ENCODE measurements at regions not wholly inside any gene's neighbourhood (a gene's known extent, or its start where the extent isn't known, plus 50 kb on each side); places are given as distances from the start of the nearest gene placed in this dataset.

DNA sequence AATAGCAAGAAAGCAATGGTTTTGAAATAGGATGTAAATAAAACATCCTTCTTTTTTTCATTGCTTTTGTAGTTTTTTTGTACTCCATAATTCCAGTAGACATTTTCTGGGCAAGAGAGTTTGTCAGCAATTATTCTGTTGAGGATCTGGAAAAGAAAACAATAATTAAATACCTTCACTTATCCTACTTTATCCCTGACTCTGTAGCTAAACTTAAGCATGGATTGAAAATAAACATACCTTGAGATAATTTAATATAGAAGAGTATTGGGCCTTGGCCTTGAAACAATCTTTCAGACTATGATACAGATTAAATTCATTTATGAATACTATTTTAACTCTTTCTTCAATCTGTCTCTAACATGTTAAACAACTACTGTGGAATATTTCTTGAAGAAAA lies 321.2 kb downstream of the CHRM3 start:
- Mint-ChIP-seq H3K36me3 (ENCODE audit: insufficient read depth) (no peaks in the 10 kb centered on the region), H3K27ac (ENCODE audit: low read depth) (no peak overlapping the region), H3K4me1 (no peaks in the 10 kb centered on the region), H3K4me3 (no peak overlapping the region), H3K27me3 (no peaks in the 10 kb centered on the region), H3K9me3 (peaks cover 6% of the 10 kb centered on the region)
- DNase-seq (ENCODE audit: low spot score in 2 of 2) (no peak), ATAC-seq (replicated peaks; ENCODE audit: extremely low read depth, poor library complexity, severe bottlenecking) (no peak)

DNA sequence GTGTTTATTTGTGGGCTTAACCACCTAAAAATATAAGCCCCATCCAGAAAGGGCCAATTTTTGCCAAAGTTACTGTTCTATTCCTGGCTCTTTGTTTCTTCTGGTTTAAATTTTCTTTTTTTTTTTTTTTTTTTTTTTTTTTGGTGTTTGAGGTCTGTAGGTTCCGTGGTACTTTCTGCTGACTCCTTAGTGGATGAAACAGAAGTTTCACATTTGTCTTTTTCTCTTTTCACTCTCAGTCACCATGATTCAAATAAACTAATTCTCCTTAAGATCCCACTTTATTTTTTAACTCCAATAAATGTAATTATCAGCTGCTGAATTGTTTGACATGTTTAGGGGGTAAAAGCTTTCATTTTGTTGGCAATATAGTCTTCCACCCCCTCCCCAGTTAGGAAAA lies 322.3 kb downstream of the CHRM3 start:
- no peak overlapping the region for H3K4me3 Mint-ChIP-seq
- H3K9me3 Mint-ChIP-seq = peaks cover 6% of the 10 kb centered on the region
- no peak overlapping the region for H3K27ac Mint-ChIP-seq (ENCODE audit: low read depth)
- ATAC-seq (replicated peaks; ENCODE audit: extremely low read depth, poor library complexity, severe bottlenecking) = no peak
- no peak for DNase-seq (ENCODE audit: low spot score in 2 of 2)
- no peaks in the 10 kb centered on the region for H3K36me3 Mint-ChIP-seq (ENCODE audit: insufficient read depth)
- H3K4me1 Mint-ChIP-seq = no peaks in the 10 kb centered on the region
- no peaks in the 10 kb centered on the region for H3K27me3 Mint-ChIP-seq

DNA sequence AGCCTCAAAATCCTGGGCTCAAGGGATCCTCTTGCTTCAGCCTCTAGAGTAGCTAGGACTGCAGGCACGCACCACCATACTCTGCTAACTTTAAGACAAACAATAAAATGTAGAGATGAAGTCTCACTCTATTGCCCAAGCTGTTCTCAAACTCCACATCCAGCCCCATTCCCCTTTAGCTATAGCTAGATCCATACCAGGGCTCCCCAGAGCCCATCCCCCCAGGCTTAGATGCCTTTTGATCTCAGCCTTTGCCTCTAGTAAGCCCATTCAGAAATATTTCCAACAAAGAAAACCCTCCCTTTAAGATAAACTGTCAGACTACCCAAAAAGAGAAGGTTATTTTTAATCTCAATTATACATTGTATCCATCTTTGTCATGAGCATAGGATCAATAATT lies 325.4 kb downstream of the CHRM3 start:
- Mint-ChIP-seq H3K27me3 (no peaks in the 10 kb centered on the region), H3K4me3 (no peak overlapping the region), H3K4me1 (no peaks in the 10 kb centered on the region), H3K27ac (ENCODE audit: low read depth) (no peak overlapping the region), H3K36me3 (ENCODE audit: insufficient read depth) (no peaks in the 10 kb centered on the region), H3K9me3 (peaks cover 6% of the 10 kb centered on the region)
- ATAC-seq (replicated peaks; ENCODE audit: extremely low read depth, poor library complexity, severe bottlenecking) (no peak), DNase-seq (ENCODE audit: low spot score in 2 of 2) (no peak)

DNA sequence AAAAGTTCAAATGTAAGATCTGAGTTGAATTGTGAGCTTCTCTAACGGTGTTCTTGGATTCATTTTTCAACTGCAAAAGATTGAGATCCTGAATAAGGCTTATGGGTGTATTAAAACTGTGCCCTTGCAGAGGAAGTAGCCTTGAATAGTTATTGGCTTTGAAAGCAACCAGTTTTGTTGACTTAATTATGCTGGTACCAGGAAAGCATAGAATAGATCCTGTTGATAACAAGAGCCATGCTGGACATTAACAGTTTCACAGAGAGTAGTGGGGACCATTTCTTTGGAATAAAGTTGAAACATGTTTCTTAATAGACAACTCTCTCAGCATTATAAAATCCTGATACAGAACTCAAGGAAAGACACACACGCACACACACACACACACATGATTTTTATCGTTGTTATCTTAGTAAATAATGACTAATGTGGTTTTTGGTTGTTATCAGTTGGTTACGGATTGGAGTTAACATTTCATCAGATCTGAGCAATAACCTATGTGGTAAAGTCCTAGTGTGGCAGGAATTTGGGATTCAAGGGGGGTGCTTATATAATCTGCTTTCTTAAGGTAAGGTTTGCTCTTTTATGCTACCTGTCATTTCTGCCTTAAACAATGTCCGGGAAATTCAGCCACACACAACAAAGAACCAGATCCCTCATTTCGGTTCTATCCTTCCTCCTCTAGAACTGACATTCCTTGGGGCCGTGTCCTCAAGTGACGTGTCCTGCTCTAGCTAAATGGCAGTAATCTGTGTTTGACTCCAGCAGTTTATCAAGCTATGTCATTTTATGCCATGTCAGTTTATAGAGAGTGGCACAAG lies 330.9 kb downstream of the CHRM3 start:
- Mint-ChIP-seq H3K4me1 (peaks cover 37% of the 10 kb centered on the region), H3K36me3 (ENCODE audit: insufficient read depth) (peaks cover 5% of the 10 kb centered on the region), H3K4me3 (peak overlapping the region; percentile 83), H3K9me3 (no peaks in the 10 kb centered on the region), H3K27ac (ENCODE audit: low read depth) (no peak overlapping the region), H3K27me3 (no peaks in the 10 kb centered on the region)
- DNase-seq (ENCODE audit: low spot score in 2 of 2) (no peak), ATAC-seq (replicated peaks; ENCODE audit: extremely low read depth, poor library complexity, severe bottlenecking) (no peak)

DNA sequence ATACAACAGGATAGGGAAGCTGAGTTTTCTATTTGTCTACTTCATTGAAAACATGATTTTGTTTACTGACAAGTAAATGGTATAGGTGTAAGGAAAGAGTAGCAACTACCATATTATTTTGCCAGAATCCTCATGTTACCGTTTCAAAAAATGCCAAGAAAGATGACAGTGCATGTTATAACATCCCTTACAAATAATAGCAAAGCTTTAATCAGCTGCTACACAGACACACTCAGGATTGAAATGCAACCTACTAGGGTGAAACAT lies 331.5 kb downstream of the CHRM3 start:
- H3K27ac Mint-ChIP-seq (ENCODE audit: low read depth) = no peak overlapping the region
- H3K27me3 Mint-ChIP-seq = no peaks in the 10 kb centered on the region
- no peak for ATAC-seq (replicated peaks; ENCODE audit: extremely low read depth, poor library complexity, severe bottlenecking)
- H3K9me3 Mint-ChIP-seq = no peaks in the 10 kb centered on the region
- peaks cover 37% of the 10 kb centered on the region for H3K4me1 Mint-ChIP-seq
- peak overlapping the region; percentile 83 for H3K4me3 Mint-ChIP-seq
- peaks cover 5% of the 10 kb centered on the region for H3K36me3 Mint-ChIP-seq (ENCODE audit: insufficient read depth)
- no peak for DNase-seq (ENCODE audit: low spot score in 2 of 2)

DNA sequence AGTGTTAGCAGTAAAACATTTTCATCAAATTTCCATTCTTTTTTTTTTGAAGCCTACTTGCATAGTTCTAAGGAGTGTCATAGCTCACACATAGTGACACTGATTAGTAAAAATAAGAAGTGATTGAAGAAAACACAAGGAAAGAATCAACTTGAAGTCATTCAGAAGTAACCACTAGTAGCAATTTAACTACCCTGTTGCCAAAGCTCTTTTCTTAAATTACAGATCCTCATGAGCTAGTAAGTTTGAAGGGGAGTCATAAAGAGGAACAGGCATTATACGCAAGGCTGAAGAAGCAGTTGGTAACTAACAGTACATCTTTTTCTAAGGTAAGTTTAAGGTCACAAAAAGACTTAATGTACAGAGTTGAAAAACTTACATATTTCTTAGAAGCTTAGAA lies 332.2 kb downstream of the CHRM3 start:
- Mint-ChIP-seq H3K27ac (ENCODE audit: low read depth) (peak overlapping the region; percentile 65), H3K9me3 (no peaks in the 10 kb centered on the region), H3K4me1 (peaks cover 37% of the 10 kb centered on the region), H3K4me3 (peak overlapping the region; percentile 83), H3K27me3 (no peaks in the 10 kb centered on the region), H3K36me3 (ENCODE audit: insufficient read depth) (peaks cover 5% of the 10 kb centered on the region)
- no peak for ATAC-seq (replicated peaks; ENCODE audit: extremely low read depth, poor library complexity, severe bottlenecking)
- no peak for DNase-seq (ENCODE audit: low spot score in 2 of 2)

DNA sequence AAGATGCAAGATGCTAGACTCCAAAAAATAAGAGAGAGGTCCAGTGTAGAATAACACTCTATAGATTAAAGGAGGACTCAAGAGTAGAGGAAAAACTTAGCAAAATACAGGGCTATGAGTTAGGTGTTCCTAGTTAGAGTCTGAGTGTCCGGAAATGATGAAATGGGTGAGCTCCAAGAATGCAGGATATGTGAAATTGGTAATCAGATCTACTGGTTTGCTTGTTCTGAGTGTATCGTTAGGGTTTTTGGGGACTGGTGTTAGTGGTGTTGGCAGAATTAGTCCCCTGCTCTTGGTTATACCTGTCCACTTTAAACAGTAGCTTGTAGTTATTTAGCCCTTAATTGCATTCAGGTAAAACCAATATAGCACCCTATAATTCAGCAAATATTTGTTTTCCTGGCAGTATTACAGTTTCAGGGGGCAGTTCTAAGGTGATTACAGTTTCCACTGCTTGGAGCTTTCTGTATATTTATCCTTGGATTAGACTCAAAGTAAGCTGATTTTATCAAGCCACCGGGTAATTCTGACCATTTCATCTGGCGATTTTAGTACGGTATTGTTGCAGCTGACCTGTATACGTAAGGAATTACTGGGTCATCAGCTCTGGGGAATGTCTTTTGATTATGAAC lies 332.7 kb downstream of the CHRM3 start:
- peak overlapping the region; percentile 83 for H3K4me3 Mint-ChIP-seq
- ATAC-seq (replicated peaks; ENCODE audit: extremely low read depth, poor library complexity, severe bottlenecking) (peak; percentile 41), DNase-seq (ENCODE audit: low spot score in 2 of 2) (no peak)
- peak overlapping the region; percentile 65 for H3K27ac Mint-ChIP-seq (ENCODE audit: low read depth)
- H3K27me3 Mint-ChIP-seq = no peaks in the 10 kb centered on the region
- peaks cover 5% of the 10 kb centered on the region for H3K36me3 Mint-ChIP-seq (ENCODE audit: insufficient read depth)
- no peaks in the 10 kb centered on the region for H3K9me3 Mint-ChIP-seq
- peaks cover 37% of the 10 kb centered on the region for H3K4me1 Mint-ChIP-seq

DNA sequence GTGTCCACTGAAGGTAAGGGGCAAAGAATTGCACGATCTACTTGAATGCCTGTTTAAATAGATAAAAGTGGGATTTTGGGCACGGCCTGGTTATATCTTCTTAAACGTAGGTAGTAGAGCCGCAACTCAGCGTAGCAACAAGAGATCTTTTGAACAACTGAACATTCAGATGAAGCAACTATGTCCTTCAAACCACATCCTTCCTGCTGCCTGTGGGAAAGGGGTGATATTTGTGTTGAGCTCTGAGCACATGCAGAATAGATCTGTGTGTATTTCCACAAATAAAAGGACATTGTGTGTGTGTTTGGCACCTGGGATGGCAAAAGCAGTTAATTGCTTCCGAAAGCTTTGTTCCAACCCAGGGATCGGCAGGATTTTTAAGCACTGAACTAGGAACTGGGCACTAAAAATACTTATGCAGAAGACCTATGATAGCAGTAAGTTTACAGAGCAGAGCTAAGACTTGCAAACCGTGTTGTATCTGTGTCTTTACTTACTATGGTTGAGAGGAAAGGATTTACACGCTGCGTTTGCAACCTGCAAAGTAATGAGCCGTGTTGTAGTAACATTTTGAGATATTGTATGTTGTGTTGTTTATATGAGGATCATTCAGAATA lies 333.4 kb downstream of the CHRM3 start:
- ATAC-seq (replicated peaks; ENCODE audit: extremely low read depth, poor library complexity, severe bottlenecking) (peak; percentile 88), DNase-seq (ENCODE audit: low spot score in 2 of 2) (peak in 1 of 2 donors; percentile 16)
- Mint-ChIP-seq H3K4me3 (peak overlapping the region; percentile 83), H3K27ac (ENCODE audit: low read depth) (peak overlapping the region; percentile 65), H3K36me3 (ENCODE audit: insufficient read depth) (peaks cover 5% of the 10 kb centered on the region), H3K9me3 (no peaks in the 10 kb centered on the region), H3K4me1 (peaks cover 37% of the 10 kb centered on the region), H3K27me3 (no peaks in the 10 kb centered on the region)

DNA sequence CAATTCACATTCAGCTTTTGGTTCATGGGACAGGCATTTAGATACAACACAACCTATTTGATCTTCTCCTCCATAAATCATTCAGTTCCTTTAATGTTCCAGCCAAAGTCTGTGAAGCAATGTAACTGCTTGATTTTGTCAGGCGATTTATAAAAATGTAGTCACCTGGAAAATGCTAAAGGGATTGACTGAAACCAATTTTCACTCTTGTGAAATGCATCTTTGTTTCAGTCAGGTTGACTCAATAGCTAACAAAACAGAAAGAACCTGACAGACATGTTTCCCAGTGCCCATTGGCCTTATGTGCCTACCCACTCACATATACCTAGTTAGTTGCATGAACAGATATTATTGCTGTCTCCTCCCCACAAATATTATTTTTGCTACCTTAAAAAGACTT lies 335.7 kb downstream of the CHRM3 start:
- Mint-ChIP-seq H3K27me3 (no peaks in the 10 kb centered on the region), H3K27ac (ENCODE audit: low read depth) (no peak overlapping the region), H3K4me3 (peak overlapping the region; percentile 21), H3K36me3 (ENCODE audit: insufficient read depth) (peaks cover 5% of the 10 kb centered on the region), H3K9me3 (no peaks in the 10 kb centered on the region), H3K4me1 (peaks cover 36% of the 10 kb centered on the region)
- DNase-seq (ENCODE audit: low spot score in 2 of 2) (no peak), ATAC-seq (replicated peaks; ENCODE audit: extremely low read depth, poor library complexity, severe bottlenecking) (no peak)

DNA sequence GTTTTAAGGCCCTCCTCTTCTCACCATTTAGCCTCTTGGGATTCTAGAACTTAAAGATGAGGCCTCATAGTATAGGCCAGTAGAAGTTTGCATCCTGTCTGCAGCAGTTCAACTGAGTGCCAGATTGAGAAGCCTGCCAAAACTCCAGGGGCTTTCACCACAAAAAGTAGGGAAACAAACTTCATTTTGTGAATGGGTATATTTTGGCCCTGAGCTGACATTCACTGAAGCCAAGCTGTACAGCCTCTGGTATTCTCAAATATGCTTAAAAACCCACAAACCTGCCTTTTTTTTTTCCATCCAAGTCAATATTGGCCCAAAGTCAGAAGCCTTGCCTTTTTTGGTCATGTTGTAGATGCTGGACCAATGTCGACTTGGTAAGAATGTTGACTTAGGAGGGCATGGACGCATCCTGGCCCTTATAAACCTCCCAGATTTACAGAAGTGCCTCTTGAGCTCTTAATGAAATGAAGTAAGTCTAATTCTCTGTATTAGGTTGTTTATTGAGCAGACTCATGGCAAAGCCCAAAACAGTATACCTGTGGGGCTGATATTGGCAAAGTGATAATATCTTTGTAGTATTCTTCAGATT lies 337.5 kb downstream of the CHRM3 start:
- Mint-ChIP-seq H3K9me3 (no peaks in the 10 kb centered on the region), H3K36me3 (ENCODE audit: insufficient read depth) (peaks cover 5% of the 10 kb centered on the region), H3K4me3 (no peak overlapping the region), H3K27me3 (no peaks in the 10 kb centered on the region), H3K27ac (ENCODE audit: low read depth) (no peak overlapping the region), H3K4me1 (peaks cover 22% of the 10 kb centered on the region)
- DNase-seq (ENCODE audit: low spot score in 2 of 2) (no peak), ATAC-seq (replicated peaks; ENCODE audit: extremely low read depth, poor library complexity, severe bottlenecking) (no peak)

DNA sequence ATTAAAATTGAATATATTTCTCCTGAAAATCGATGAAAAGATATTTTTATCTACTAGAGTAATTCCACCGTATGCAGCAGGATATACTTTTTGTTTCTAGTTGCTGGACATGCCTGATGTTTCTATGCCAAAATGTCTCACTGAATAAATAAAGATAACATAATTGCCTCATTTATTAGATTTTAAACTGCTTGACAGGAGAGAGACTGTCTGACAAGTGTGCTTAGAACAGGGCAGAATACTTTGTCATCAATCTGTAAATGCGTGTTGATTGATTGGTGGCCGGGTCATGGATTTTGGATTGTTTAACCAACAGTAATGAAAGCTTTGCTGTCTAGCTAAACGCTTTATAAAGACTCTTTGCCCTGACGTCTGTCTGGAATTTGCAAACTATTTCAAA lies 339.0 kb downstream of the CHRM3 start:
- no peaks in the 10 kb centered on the region for H3K36me3 Mint-ChIP-seq (ENCODE audit: insufficient read depth)
- no peaks in the 10 kb centered on the region for H3K9me3 Mint-ChIP-seq
- H3K4me3 Mint-ChIP-seq = no peak overlapping the region
- no peaks in the 10 kb centered on the region for H3K27me3 Mint-ChIP-seq
- peaks cover 12% of the 10 kb centered on the region for H3K4me1 Mint-ChIP-seq
- ATAC-seq (replicated peaks; ENCODE audit: extremely low read depth, poor library complexity, severe bottlenecking) (no peak), DNase-seq (ENCODE audit: low spot score in 2 of 2) (no peak)
- no peak overlapping the region for H3K27ac Mint-ChIP-seq (ENCODE audit: low read depth)

DNA sequence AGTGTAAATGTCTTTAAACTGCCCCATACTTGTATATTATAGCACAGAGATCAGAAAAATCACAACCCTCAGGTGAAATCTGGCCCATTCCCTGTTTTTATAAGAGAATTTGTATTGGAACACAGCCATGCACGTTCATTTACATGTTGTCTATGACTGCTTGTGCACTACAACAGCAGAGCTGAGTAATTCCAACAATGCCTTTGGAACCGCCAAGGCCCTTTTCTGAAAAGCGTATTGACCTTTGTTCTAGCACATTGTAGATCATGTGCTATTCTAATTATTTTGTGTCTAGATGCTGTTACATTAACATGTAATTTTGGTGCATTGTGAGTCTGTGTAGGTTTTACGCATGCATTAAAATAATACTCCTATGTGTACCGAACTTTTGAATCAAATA lies 339.6 kb downstream of the CHRM3 start:
- ATAC-seq (replicated peaks; ENCODE audit: extremely low read depth, poor library complexity, severe bottlenecking) (no peak), DNase-seq (ENCODE audit: low spot score in 2 of 2) (no peak)
- Mint-ChIP-seq H3K4me1 (peaks cover 10% of the 10 kb centered on the region), H3K9me3 (no peaks in the 10 kb centered on the region), H3K27me3 (no peaks in the 10 kb centered on the region), H3K36me3 (ENCODE audit: insufficient read depth) (no peaks in the 10 kb centered on the region), H3K4me3 (no peak overlapping the region), H3K27ac (ENCODE audit: low read depth) (no peak overlapping the region)

DNA sequence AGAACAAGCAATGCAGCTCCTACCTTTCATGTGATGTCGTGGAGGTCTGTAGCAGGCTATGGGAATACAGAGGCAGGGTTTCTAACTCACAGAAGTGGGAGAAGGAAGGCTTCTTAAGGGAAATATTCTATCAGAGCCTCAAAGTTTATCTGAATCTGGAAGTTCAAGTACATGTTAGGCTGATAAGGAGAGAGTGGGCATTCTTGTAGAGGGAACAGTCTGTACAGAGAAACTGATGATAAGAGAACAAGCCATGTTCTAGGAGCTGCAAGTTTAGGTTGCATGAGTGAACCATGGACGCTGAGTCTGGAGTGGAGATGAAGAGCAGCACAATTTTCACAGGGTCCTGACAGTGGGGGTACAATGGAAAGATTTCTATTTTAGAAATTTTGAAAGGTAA lies 344.0 kb downstream of the CHRM3 start:
- Mint-ChIP-seq H3K4me3 (no peak overlapping the region), H3K27ac (ENCODE audit: low read depth) (no peak overlapping the region), H3K4me1 (no peaks in the 10 kb centered on the region), H3K36me3 (ENCODE audit: insufficient read depth) (no peaks in the 10 kb centered on the region), H3K27me3 (no peaks in the 10 kb centered on the region), H3K9me3 (no peaks in the 10 kb centered on the region)
- DNase-seq (ENCODE audit: low spot score in 2 of 2) = no peak
- ATAC-seq (replicated peaks; ENCODE audit: extremely low read depth, poor library complexity, severe bottlenecking) = no peak
